GM20000 (cell line): ENCODE measurements at regions not wholly inside any gene's neighbourhood (a gene's known extent, or its start where the extent isn't known, plus 50 kb on each side); places are given as distances from the start of the nearest gene placed in this dataset.

ENCODE experiments used
- DNase-seq: peaks from one replicate; pipeline ENCODE4 v3.0.0; 2012; ENCODE audit warnings: low spot score
- TF ChIP-seq, protein P1 (sequence below): IDR thresholded peaks from 2 replicates; pipeline ENCODE4 v1.5.1; 2012; ENCODE audit warnings: mild to moderate bottlenecking, control low read depth; ENCODE audit errors: extremely low read depth, missing control alignments

DNA sequence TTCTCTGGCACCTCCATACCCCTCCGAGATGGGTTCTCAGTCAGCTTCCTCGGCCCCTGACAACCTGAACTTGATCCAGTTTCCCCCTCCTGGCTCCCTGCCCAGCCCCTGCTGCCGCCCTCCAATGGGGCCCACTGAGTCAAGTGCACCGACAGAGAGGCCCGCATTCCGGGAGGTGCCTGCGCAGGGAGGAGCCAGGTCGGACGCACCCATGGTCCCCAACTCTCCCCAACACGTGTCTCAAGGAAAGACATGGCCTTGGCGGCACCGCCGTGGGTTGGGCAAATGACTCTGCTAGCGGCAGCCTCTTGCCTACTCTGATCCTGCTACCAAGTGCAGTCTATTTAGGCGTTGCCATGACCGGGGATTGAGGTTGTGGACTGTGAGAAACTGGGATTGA lies 275.3 kb downstream of the SNX13 start:
- no peak for DNase-seq

DNA sequence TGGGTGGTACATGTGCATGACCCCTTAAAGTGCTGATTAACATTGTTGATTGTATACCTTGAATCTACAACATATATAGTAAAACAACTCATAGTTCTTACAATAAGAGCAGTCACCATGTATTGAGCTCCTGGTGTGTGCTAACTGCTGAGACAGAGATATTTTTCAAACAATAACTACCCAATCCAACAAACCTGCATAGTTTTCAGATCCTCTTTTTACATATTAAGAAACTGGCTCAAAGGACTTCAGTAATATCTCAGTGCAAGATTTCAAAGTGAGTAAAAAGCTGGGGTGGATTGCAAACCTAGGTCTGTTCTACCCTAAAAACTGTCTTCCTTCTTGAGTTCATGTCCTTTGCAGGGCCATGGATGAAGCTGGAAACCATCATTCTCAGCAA lies 272.2 kb downstream of the SNX13 start:
- DNase-seq: no peak
- TF ChIP-seq, protein P1, sequence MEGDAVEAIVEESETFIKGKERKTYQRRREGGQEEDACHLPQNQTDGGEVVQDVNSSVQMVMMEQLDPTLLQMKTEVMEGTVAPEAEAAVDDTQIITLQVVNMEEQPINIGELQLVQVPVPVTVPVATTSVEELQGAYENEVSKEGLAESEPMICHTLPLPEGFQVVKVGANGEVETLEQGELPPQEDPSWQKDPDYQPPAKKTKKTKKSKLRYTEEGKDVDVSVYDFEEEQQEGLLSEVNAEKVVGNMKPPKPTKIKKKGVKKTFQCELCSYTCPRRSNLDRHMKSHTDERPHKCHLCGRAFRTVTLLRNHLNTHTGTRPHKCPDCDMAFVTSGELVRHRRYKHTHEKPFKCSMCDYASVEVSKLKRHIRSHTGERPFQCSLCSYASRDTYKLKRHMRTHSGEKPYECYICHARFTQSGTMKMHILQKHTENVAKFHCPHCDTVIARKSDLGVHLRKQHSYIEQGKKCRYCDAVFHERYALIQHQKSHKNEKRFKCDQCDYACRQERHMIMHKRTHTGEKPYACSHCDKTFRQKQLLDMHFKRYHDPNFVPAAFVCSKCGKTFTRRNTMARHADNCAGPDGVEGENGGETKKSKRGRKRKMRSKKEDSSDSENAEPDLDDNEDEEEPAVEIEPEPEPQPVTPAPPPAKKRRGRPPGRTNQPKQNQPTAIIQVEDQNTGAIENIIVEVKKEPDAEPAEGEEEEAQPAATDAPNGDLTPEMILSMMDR: no peak

More for the DNA sequence above, 275.3 kb downstream of the SNX13 start:
- TF ChIP-seq, protein P1: no peak

- TF ChIP-seq, protein P1: no peak
- no peak for DNase-seq
These were observed 271.1 kb downstream of the SNX13 start for GRCh38 chr7:17669204-17669603.

GRCh38 chr7:17671956-17672355 lies 268.3 kb downstream of the SNX13 start:
- TF ChIP-seq, protein P1: no peak
- DNase-seq: no peak

DNA sequence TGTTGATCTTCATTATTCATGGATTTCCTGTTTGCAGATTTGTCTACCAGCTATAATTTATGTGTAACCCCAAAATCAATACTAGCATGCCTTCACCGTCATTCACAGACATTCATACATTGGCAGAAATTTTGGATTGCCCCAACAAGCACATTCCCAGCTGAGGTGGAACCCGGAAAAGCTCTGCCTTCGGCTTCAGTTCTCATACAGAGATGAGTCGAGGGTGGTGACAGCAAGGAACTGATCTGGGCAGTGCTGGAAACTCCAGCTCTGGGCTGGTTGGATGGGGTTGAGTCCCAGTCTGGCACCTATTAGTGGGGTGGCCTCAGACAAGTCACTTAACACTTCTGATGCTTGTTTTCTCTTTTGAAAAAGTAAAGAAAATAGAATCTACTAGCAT lies 267.5 kb downstream of the SNX13 start:
- TF ChIP-seq, protein P1: no peak
- DNase-seq: no peak

GRCh38 chr7:17674166-17674942 lies 265.9 kb downstream of the SNX13 start:
- TF ChIP-seq, protein P1: no peak
- DNase-seq: no peak

- TF ChIP-seq, protein P1: no peak
- DNase-seq: no peak
These were observed 265.2 kb downstream of the SNX13 start for GRCh38 chr7:17674943-17675608.
